H1 (cell line): ENCODE measurements at regions not wholly inside any gene's neighbourhood (a gene's known extent, or its start where the extent isn't known, plus 50 kb on each side); places are given as distances from the start of the nearest gene placed in this dataset.

Source experiments
- CTCF ChIA-PET: fragments of 300-600 bp; sonication (Branson Sonifier 250); formaldehyde crosslinking; loops from one replicate; lab custom pipeline; 2021; ENCODE audit not compliant: partially characterized antibody; lab: Charles Lee
- POLR2A ChIA-PET: fragments of 300-600 bp; sonication (Branson Sonifier 250); formaldehyde crosslinking; loops from one replicate; lab custom pipeline; 2021; ENCODE audit warnings: inconsistent platforms; ENCODE audit not compliant: partially characterized antibody; lab: Charles Lee
- DNase-seq, 2 experiments: peaks; one replicate each; pipeline versions ENCODE4 v3.0.0 to v3.0.0-alpha.2; 2010 to 2022; ENCODE audit warnings: low spot score in 2 of 2, low read depth in 1 of 2, mixed read lengths in 1 of 2
- FAIRE-seq: peaks from 2 replicates; lab custom pipeline; 2011; peaks lifted over from hg19 to GRCh38; lab: Jason Lieb, UNC
- H2AFZ ChIP-seq: 2 replicates; pipeline ENCODE4 v1.8.1; 2012; ENCODE audit warnings: low read length, inconsistent platforms
- H2AK5ac ChIP-seq: 2 replicates; pipeline ENCODE4 v1.6.1; 2013; ENCODE audit warnings: low read depth, low read length
- H2BK120ac ChIP-seq: replicated peaks from 2 replicates; pipeline ENCODE3; 2013; ENCODE audit warnings: low read depth, low read length, inconsistent platforms
- H2BK12ac ChIP-seq: 2 replicates; pipeline ENCODE4 v1.6.1; 2013; ENCODE audit warnings: low read depth, low read length
- H2BK15ac ChIP-seq: 2 replicates; pipeline ENCODE4 v1.6.1; 2013; ENCODE audit warnings: low read length
- H2BK20ac ChIP-seq: 2 replicates; pipeline ENCODE4 v1.6.1; 2013; ENCODE audit warnings: low read length
- H2BK5ac ChIP-seq: 2 replicates; pipeline ENCODE4 v1.6.1; 2013; ENCODE audit warnings: low read depth, low read length
- H3K14ac ChIP-seq: 2 replicates; pipeline ENCODE4 v1.6.1; 2013; ENCODE audit warnings: inconsistent platforms; ENCODE audit not compliant: insufficient read length
- H3K18ac ChIP-seq: 2 replicates; pipeline ENCODE4 v1.6.1; 2013; ENCODE audit warnings: low read length; ENCODE audit errors: extremely low read depth
- H3K23ac ChIP-seq: 2 replicates; pipeline ENCODE4 v1.6.1; 2013; ENCODE audit warnings: inconsistent platforms; ENCODE audit not compliant: insufficient read length
- H3K23me2 ChIP-seq: 2 replicates; pipeline ENCODE4 v1.6.1; 2013; ENCODE audit warnings: low read depth, low read length
- H3K27ac ChIP-seq: 2 replicates; pipeline ENCODE4 v1.6.1; 2011; ENCODE audit warnings: low read depth, low read length, inconsistent platforms
- H3K27me3 ChIP-seq, 4 experiments: replicated peaks in 1 of 4; 1 replicate in 1 of 4; 2 replicates in 3 of 4; pipeline versions ENCODE4 v1.6.1 to v1.8.1; 2011 to 2013; ENCODE audit warnings: low read length in 3 of 4, mild to moderate bottlenecking in 3 of 4, inconsistent platforms in 2 of 4, mixed read lengths in 2 of 4, moderate library complexity in 1 of 4; ENCODE audit not compliant: control insufficient read depth in 3 of 4, insufficient read depth in 3 of 4; ENCODE audit errors: extremely low read depth in 1 of 4
- H3K36me3 ChIP-seq, 4 experiments: 2 replicates each; pipeline versions ENCODE4 v1.6.1 to v1.8.1; 2011 to 2013; ENCODE audit warnings: mild to moderate bottlenecking in 4 of 4, low read length in 3 of 4, moderate library complexity in 2 of 4, control low read depth in 1 of 4, inconsistent platforms in 1 of 4; ENCODE audit not compliant: insufficient read depth in 4 of 4, control insufficient read depth in 2 of 4
- H3K4ac ChIP-seq: replicated peaks from 2 replicates; pipeline ENCODE3; 2013; ENCODE audit warnings: low read length, low read depth, mixed read lengths, inconsistent platforms; ENCODE audit not compliant: insufficient read length
- H3K4me1 ChIP-seq, 4 experiments: replicated peaks in 1 of 4; 1 replicate in 1 of 4; 2 replicates in 3 of 4; pipeline versions ENCODE4 v1.6.1 to v1.8.1; 2011 to 2013; ENCODE audit warnings: low read length in 3 of 4, inconsistent platforms in 2 of 4, mixed read lengths in 1 of 4; ENCODE audit not compliant: insufficient read depth in 4 of 4, control insufficient read depth in 3 of 4
- H3K4me2 ChIP-seq, 2 experiments: 2 replicates each; pipeline versions ENCODE4 v1.6.1 to v1.8.1; 2011 to 2013; ENCODE audit warnings: low read depth in 2 of 2, low read length in 2 of 2, control low read depth in 1 of 2, inconsistent platforms in 1 of 2, mild to moderate bottlenecking in 1 of 2; ENCODE audit not compliant: insufficient read depth in 1 of 2
- H3K4me3 ChIP-seq, 4 experiments: fragments of 200-600, 300-600 bp in 1 of 4; sonication (generic), shearing (Covaris generic), sonication (Bioruptor Twin) in 1 of 4; 2 replicates each; pipeline versions ENCODE4 v1.5.1 to v1.8.1; 2011 to 2016; ENCODE audit warnings: low read length in 4 of 4, low read depth in 3 of 4, control low read depth in 2 of 4, inconsistent platforms in 2 of 4, mild to moderate bottlenecking in 2 of 4, mixed read lengths in 1 of 4, moderate library complexity in 1 of 4; ENCODE audit not compliant: insufficient read depth in 2 of 4; ENCODE audit errors: extremely low read depth in 1 of 4
- H3K56ac ChIP-seq: replicated peaks from 2 replicates; pipeline ENCODE3; 2013; ENCODE audit warnings: low read depth, mild to moderate bottlenecking, mixed read lengths, low read length, inconsistent platforms; ENCODE audit not compliant: insufficient read length
- H3K79me1 ChIP-seq: 2 replicates; pipeline ENCODE4 v1.6.1; 2013; ENCODE audit warnings: low read depth, low read length, control low read depth
- H3K79me2 ChIP-seq, 2 experiments: 2 replicates each; pipeline versions ENCODE4 v1.6.1 to v1.8.1; 2012 to 2013; ENCODE audit warnings: low read length in 2 of 2, mild to moderate bottlenecking in 2 of 2, inconsistent platforms in 1 of 2; ENCODE audit not compliant: insufficient read depth in 2 of 2, control insufficient read depth in 1 of 2
- H3K9ac ChIP-seq, 4 experiments: replicated peaks in 1 of 4; 1 replicate in 1 of 4; 2 replicates in 3 of 4; pipeline versions ENCODE4 v1.6.1 to v1.8.1; 2011 to 2013; ENCODE audit warnings: low read depth in 3 of 4, low read length in 3 of 4, control low read depth in 2 of 4, mild to moderate bottlenecking in 2 of 4, moderate library complexity in 2 of 4, inconsistent platforms in 1 of 4; ENCODE audit errors: extremely low read depth in 1 of 4
- H3K9me3 ChIP-seq, 2 experiments: 2 replicates each; pipeline versions ENCODE4 v1.6.1 to v1.8.1; 2012 to 2013; ENCODE audit warnings: mild to moderate bottlenecking in 2 of 2, moderate library complexity in 2 of 2, control low read depth in 1 of 2, inconsistent platforms in 1 of 2, low read depth in 1 of 2, low read length in 1 of 2, mixed read lengths in 1 of 2; ENCODE audit not compliant: insufficient read depth in 2 of 2
- H4K20me1 ChIP-seq, 2 experiments: replicated peaks in 1 of 2; 2 replicates each; pipeline versions ENCODE3 to v1.8.1; 2011 to 2013; ENCODE audit warnings: inconsistent platforms in 2 of 2, low read length in 2 of 2, mild to moderate bottlenecking in 1 of 2; ENCODE audit not compliant: insufficient read depth in 2 of 2, control insufficient read depth in 1 of 2
- H4K5ac ChIP-seq: 2 replicates; pipeline ENCODE4 v1.6.1; 2013; ENCODE audit warnings: low read length, low read depth, mixed read lengths, inconsistent platforms; ENCODE audit not compliant: insufficient read length
- H4K8ac ChIP-seq: 2 replicates; pipeline ENCODE4 v1.8.0; 2013; ENCODE audit warnings: mild to moderate bottlenecking, moderate library complexity, low read length, inconsistent platforms; ENCODE audit not compliant: insufficient read depth; ENCODE audit errors: extremely low read depth
- H4K91ac ChIP-seq: replicated peaks from 2 replicates; pipeline ENCODE3; 2013; ENCODE audit warnings: low read length, mixed read lengths, inconsistent platforms; ENCODE audit not compliant: insufficient read length
- CHD1 ChIP-seq: IDR thresholded peaks from 2 replicates; pipeline ENCODE4 v1.6.1; 2012; ENCODE audit warnings: low read depth, low read length, improper control_type of control experiment
- FOSL1 ChIP-seq: IDR thresholded peaks from 2 replicates; pipeline ENCODE4 v1.6.1; 2011; ENCODE audit warnings: mild to moderate bottlenecking, low read depth, low read length, moderate library complexity; ENCODE audit not compliant: insufficient read depth
- RBBP5 ChIP-seq: IDR thresholded peaks from 2 replicates; pipeline ENCODE4 v1.7.1; 2012; ENCODE audit warnings: low read depth, mild to moderate bottlenecking, inconsistent platforms, low read length, moderate library complexity, borderline replicate concordance
- WGBS, 2 experiments: shearing (Covaris generic) in 1 of 2; methylation state at CpG; one replicate each; pipeline versions ENCODE4 v1.1.6 to v1.1.7; 2013 to 2015; ENCODE audit warnings: low lambda C conversion rate in 2 of 2, mixed read lengths in 2 of 2, inconsistent platforms in 1 of 2, low coverage in 1 of 2, missing lambda C conversion rate in 1 of 2; ENCODE audit not compliant: insufficient replicate concordance in 2 of 2, insufficient coverage in 1 of 2, insufficient read length in 1 of 2; ENCODE audit errors: extremely low coverage in 1 of 2, missing lambda C conversion rate in 1 of 2; 5-methylcytosine and 5-hydroxymethylcytosine counted together

GRCh38 chr12:20119596-20120402, 248.5 kb upstream of the PDE3A start:
- Histone ChIP-seq H3K23me2 (no peaks in the 10 kb centered on the region), H4K91ac (no peak overlapping the region), H2BK15ac (no peak overlapping the region), H3K23ac (no peak overlapping the region), H3K9ac (no peak overlapping the region), H3K4me2 (no peak overlapping the region), H3K14ac (no peak overlapping the region), H2AFZ (no peak overlapping the region), H4K8ac (no peak overlapping the region), H3K27me3 (no peaks in the 10 kb centered on the region), H3K79me2 (no peaks in the 10 kb centered on the region), H2AK5ac (no peak overlapping the region), H3K4ac (no peak overlapping the region), H3K4me1 (no peaks in the 10 kb centered on the region), H2BK20ac (no peak overlapping the region), H4K5ac (no peak overlapping the region), H3K56ac (no peak overlapping the region), H3K79me1 (no peaks in the 10 kb centered on the region), H4K20me1 (no peaks in the 10 kb centered on the region), H3K18ac (no peak overlapping the region), H2BK120ac (no peak overlapping the region), H3K9me3 (peaks cover 0 to 7% of the 10 kb centered on the region in 2 experiments; a peak in 1 of 4 replicates), H2BK12ac (no peak overlapping the region), H3K36me3 (peaks cover 0 to 5% (median 0%) of the 10 kb centered on the region in 4 experiments; a peak in 1 of 8 replicates), H3K27ac (no peak overlapping the region), H3K4me3 (no peak overlapping the region), H2BK5ac (no peak overlapping the region)
- POLR2A ChIA-PET: no interaction called here
- no peak for DNase-seq
- WGBS, 2 experiments: 85% methylated on average over 11 of the region's 11 CpGs; no CpG with 5 or more reads in 1 of the 2 experiments
- FAIRE-seq: no peak
- CTCF ChIA-PET: interaction anchor here (0.7 to 1.5 kb wide), 2 partner anchors 14 to 202 kb away, joined by 3 to 4 read pairs; no protein-coding TSS in a partner anchor
- TF ChIP-seq FOSL1: no peak
- no peak for TF ChIP-seq RBBP5
- no peak for TF ChIP-seq CHD1
